Sciatic nerve (tissue), 2 donors: ENCODE measurements at regions not wholly inside any gene's neighbourhood (a gene's known extent, or its start where the extent isn't known, plus 50 kb on each side); places are given as distances from the start of the nearest gene placed in this dataset.
A peak's percentile ranks its signal among the peaks of the same experiment; 100 is the strongest.
"Not testable (repeated sequence)": the region's sequence is repeated elsewhere in the genome, so short reads cannot be mapped to it uniquely, and the experiment has no call there.

ENCODE experiments used
- ATAC-seq: fragments of 200-7000 bp; cut with Tn5 transposase; one replicate; pipeline ENCODE4 v1.9.1; 2020; ENCODE audit warnings: mild to moderate bottlenecking, moderate library complexity
- DNase-seq: peaks from one replicate; pipeline ENCODE4 v3.0.0-alpha.2; 2020; ENCODE audit warnings: low spot score
- intact Hi-C: fragments of 100-400 bp; cut with DNase I; formaldehyde crosslinking; loops from one replicate; pipeline ENCODE4 v1.14.2; 2022
- donor health status: DM: no; HTN: no; CAD: no.
- donor health status: DM: no; HTN: no; CAD: no.

DNA sequence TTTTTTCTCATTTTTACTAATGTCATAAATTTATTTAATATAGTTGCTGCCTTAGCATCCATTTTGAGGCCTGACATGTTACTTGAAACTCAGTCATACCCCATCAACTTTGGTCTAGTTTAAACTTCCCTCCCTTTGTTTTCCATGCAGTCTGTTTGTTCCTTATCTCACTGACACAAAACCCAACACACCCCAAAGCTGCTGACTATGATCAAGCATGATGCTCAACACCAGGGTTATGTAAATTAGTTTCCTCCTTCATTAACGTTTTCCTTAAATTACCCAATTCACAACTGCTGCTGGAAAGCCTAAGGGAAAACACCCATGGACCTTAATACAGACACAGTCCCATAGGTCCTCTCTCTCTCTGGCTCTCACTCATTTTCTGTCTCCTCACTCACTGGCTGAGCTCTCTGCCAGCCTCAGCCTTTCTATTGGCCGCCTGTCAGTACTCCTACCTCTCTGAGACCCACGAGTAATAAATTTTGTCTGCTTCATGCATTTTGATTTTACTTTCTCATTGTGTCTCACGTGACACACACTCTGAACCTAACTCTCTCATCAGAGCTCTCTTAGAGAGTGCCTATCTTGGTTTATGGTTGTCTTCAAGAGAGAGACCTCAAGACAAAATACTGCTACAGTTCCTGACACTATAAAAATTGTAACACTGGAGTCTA lies 904.5 kb downstream of the C6orf118 start:
- DNase-seq (no peak), ATAC-seq (no peak)
- intact Hi-C loops, result loop anchor here (10.0 kb wide), 1 partner anchor 440 kb away; no protein-coding TSS in a partner anchor

DNA sequence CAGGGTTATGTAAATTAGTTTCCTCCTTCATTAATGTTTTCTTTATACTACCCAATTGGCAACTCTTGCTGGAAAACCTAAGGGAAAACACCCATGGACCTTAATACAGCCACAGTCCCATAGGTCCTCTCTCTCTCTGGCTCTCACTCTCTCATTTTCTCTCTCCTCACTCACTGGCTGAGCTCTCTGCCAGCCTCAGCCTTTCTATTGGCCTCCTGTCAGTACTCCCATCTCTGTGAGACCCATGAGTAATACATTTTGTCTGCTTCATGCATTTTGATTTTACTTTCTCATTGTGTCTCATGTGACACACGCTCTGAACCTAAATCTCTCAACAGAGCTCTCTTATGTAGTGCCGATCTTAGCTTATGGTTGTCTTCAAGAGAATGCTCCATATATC lies 907.5 kb downstream of the C6orf118 start:
- intact Hi-C loops, result loop anchor here (10.0 kb wide), 1 partner anchor 437 kb away; no protein-coding TSS in a partner anchor
- no peak for DNase-seq
- no peak for ATAC-seq

DNA sequence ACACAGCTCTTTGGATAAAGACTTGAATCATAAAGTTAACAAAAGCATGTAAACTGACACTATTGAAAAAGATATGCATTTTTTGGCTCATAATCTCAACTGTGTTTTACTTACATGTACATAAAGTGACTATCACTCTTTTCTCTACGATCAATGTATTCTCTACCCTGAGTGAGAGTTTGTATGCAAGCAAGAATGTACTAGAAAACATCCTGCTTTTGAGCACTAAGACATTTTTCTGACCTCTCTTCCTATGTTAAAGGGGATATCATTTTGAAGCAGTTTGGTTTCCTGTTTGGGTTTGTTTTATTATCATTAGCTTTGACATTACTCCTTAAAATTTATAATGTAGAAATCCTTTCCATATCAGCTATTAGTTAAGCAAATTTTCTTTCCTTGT lies 910.8 kb downstream of the C6orf118 start:
- intact Hi-C loops, result no loop called here
- ATAC-seq, result no peak
- no peak for DNase-seq

- no peak for DNase-seq
- intact Hi-C loops, result no loop called here
- ATAC-seq, result peak; percentile 57
Measured at GRCh38 chr6:164396071-164397047, 913.0 kb downstream of the C6orf118 start.

- ATAC-seq, result no peak
- DNase-seq, result no peak
- intact Hi-C loops, result no loop called here
Measured at GRCh38 chr6:164379795-164380194, 929.6 kb downstream of the C6orf118 start.

DNA sequence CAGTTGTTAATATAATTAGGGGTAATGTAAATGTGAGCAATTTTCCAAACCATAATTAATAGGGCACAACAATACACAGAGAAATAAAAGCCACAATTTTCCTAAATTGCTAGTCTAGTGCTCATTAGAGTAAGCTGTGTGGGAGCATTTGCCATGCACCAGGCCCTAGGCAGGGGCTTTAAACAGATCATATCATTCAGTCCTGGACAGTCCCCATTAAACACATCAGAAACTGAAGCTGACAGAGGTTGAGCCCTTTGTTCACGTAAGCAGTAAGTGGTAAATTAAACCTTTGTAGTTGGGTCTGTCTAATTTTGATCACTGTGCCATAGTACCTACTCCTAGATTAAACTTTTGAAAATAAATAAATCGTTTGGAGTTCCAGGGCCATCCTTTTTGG lies 931.1 kb downstream of the C6orf118 start:
- intact Hi-C loops, result no loop called here
- no peak for ATAC-seq
- no peak for DNase-seq

- intact Hi-C loops, result no loop called here
- no peak for ATAC-seq
Measured at GRCh38 chr6:164377348-164377918, 932.0 kb downstream of the C6orf118 start.

GRCh38 chr6:164370773-164371172 lies 938.6 kb downstream of the C6orf118 start:
- ATAC-seq (no peak), DNase-seq (no peak)
- intact Hi-C loops, result no loop called here

More at GRCh38 chr6:164377348-164377918, 932.0 kb downstream of the C6orf118 start:
- no peak for DNase-seq

DNA sequence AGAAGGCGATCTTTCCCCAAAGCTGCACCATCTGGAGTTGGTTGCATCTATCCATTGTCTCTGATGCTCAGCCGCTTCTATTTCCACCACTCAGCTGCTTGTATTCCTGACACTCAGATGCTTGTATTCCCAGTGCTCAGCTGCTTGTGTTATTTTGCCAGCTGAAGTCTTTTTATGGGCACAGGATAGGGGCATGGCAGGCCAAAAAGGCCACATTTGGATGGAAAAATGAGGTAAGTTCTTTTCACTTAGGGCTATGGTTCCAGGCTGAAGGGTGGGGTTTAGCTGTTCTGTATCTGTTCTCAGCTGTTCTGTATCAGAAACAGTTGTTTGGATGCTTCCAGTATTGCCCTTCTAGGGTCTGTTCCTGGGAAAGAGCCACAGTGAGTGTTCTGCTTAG lies 944.9 kb downstream of the QKI start:
- intact Hi-C loops, result no loop called here
- no peak for ATAC-seq
- DNase-seq, result no peak

DNA sequence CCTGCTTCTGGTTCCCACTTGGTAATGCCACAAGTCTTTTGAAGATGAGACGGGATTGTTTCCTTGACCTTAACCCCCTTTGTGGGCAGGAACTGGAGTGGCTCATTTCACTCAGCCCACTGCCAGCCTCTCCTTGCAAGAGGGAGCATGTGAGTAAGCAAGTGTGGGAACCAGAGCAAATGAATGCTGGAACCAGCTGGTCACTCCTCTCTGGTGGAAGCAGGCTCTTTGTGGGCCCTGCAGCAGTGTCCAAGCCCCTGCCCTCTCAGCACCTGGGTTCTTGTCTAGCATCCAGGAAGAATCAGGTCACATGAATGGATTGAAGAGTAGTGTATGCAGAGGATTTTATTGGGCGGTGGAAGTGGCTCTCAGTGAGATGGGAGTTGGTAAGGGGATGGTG lies 944.5 kb downstream of the QKI start:
- intact Hi-C loops, result no loop called here
- ATAC-seq, result no peak
- no peak for DNase-seq

GRCh38 chr6:164356814-164357213 lies 942.3 kb downstream of the QKI start:
- DNase-seq (no peak), ATAC-seq (no peak)
- intact Hi-C loops, result no loop called here

DNA sequence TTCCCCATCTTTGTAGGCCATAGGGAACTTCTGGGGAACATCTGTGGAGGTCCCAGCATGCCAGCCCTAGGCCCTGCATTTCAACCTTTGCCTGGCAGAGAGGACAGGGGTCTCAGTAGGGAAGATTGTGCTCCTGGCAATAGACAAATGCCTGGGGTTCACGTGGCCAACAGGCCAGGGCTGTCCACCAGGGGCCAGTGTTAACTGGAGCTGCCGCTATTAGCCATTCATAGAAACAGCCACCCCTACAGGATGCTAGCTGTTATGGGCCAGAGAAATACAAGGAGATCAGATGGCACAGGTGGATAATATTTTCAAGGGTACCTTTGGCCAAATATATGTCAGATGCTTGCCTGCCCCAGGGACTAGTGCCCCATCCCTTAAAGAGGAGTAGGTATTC lies 932.9 kb downstream of the QKI start:
- no peak for ATAC-seq
- DNase-seq, result no peak
- intact Hi-C loops, result no loop called here

- no peak for ATAC-seq
- DNase-seq, result no peak
- intact Hi-C loops, result no loop called here
Measured at GRCh38 chr6:164346631-164347030, 932.1 kb downstream of the QKI start.

GRCh38 chr6:164345806-164346496 lies 931.4 kb downstream of the QKI start:
- ATAC-seq, result no peak
- intact Hi-C loops, result no loop called here
- DNase-seq, result no peak

- intact Hi-C loops, result no loop called here
- peak; percentile 57 for ATAC-seq
- DNase-seq, result no peak
Measured at GRCh38 chr6:164345327-164345726, 930.8 kb downstream of the QKI start.

DNA sequence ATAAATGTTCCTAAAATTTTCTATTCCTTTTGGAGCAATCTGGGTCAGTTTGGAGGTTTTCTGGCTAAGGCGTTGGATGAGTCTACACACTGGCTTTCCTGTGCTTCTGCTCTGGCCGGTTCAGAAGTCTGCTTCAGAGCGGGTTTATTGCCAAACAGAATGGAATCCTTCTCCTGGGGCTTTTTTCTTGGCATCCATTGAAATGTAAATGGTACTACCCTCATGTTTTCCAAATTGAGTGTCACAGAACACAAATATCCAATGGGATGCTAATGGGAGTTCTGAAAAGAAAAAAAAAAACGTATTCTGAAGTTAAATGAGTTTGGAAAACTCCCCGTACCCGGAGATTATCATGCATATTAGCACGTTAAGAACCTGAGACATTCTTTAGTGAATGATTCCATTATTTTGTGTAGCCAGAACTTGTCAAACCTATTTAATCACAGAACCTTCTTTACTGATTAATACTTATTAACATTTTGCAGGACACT lies 930.3 kb downstream of the QKI start:
- ATAC-seq (peak; percentile 96), DNase-seq (no peak)
- intact Hi-C loops, result no loop called here

- ATAC-seq, DNase-seq, intact Hi-C loops: not testable (repeated sequence)
Measured at GRCh38 chr6:164339442-164339841, 924.9 kb downstream of the QKI start.

- no peak for DNase-seq
- intact Hi-C loops, result no loop called here
- no peak for ATAC-seq
Measured at GRCh38 chr6:164337925-164338397, 923.4 kb downstream of the QKI start.
